Neural cell (in vitro differentiated cells): ENCODE measurements at regions not wholly inside any gene's neighbourhood (a gene's known extent, or its start where the extent isn't known, plus 50 kb on each side); places are given as distances from the start of the nearest gene placed in this dataset.

ENCODE experiments used
- H2AFZ ChIP-seq: fragments of 200-600, 300-800 bp; sonication (generic), shearing (Covaris generic); 2 replicates; pipeline ENCODE4 v1.6.0; 2014; ENCODE audit warnings: low read depth, mild to moderate bottlenecking, antibody characterized with exemption, low read length, moderate library complexity
- H3F3A ChIP-seq: fragments of 200-600 bp; shearing (Covaris generic); 2 replicates; pipeline ENCODE4 v1.6.1; 2016; ENCODE audit warnings: mild to moderate bottlenecking, moderate library complexity, mixed read lengths, antibody characterized with exemption, low read length; ENCODE audit not compliant: insufficient read depth, poor library complexity, severe bottlenecking
- H3K27ac ChIP-seq: fragments of 200-600, 300-800 bp; sonication (generic), shearing (Covaris generic); 2 replicates; pipeline ENCODE4 v1.5.1; 2014; ENCODE audit warnings: mild to moderate bottlenecking, low read length, moderate library complexity
- H3K27me3 ChIP-seq: fragments of 300-800, 200-600 bp; sonication (generic), shearing (Covaris generic); 2 replicates; pipeline ENCODE4 v1.6.0; 2014; ENCODE audit warnings: mild to moderate bottlenecking, low read depth, low read length, moderate library complexity; ENCODE audit not compliant: insufficient read depth
- H3K36me3 ChIP-seq: fragments of 300-800, 200-600 bp; sonication (generic), shearing (Covaris generic); 2 replicates; pipeline ENCODE4 v1.5.1; 2014; ENCODE audit warnings: mild to moderate bottlenecking, antibody characterized with exemption, low read length, moderate library complexity; ENCODE audit not compliant: insufficient read depth
- H3K4me2 ChIP-seq: fragments of 300-800, 200-600 bp; sonication (generic), shearing (Covaris generic); 2 replicates; pipeline ENCODE4 v1.6.0; 2014; ENCODE audit warnings: mild to moderate bottlenecking, low read length
- H3K4me3 ChIP-seq: fragments of 300-800, 200-600 bp; sonication (generic), shearing (Covaris generic); 2 replicates; pipeline ENCODE4 v1.5.1; 2014; ENCODE audit warnings: mild to moderate bottlenecking, low read length, moderate library complexity
- H3K79me2 ChIP-seq: fragments of 200-600 bp; shearing (Covaris generic); replicated peaks from 2 replicates; pipeline ENCODE4 v1.6.0; 2014; ENCODE audit warnings: mild to moderate bottlenecking, low read length, moderate library complexity; ENCODE audit not compliant: insufficient read depth
- H3K9ac ChIP-seq: fragments of 300-800, 200-600 bp; sonication (generic), shearing (Covaris generic); 2 replicates; pipeline ENCODE4 v1.6.1; 2016; ENCODE audit warnings: mild to moderate bottlenecking, low read length, mixed read lengths
- H3K9me2 ChIP-seq: fragments of 200-600 bp; shearing (Covaris generic); 2 replicates; pipeline ENCODE4 v1.6.1; 2016; ENCODE audit warnings: mild to moderate bottlenecking, low read length, mixed read lengths; ENCODE audit not compliant: insufficient read depth
- H3K9me3 ChIP-seq: fragments of 200-600, 300-800 bp; sonication (generic), shearing (Covaris generic); 2 replicates; pipeline ENCODE4 v1.6.1; 2016; ENCODE audit warnings: mild to moderate bottlenecking, mixed run types, low read length, moderate library complexity, mixed read lengths
- H4K20me1 ChIP-seq: fragments of 200-600 bp; shearing (Covaris generic); 2 replicates; pipeline ENCODE4 v1.6.1; 2016; ENCODE audit warnings: mild to moderate bottlenecking, mixed run types; ENCODE audit not compliant: insufficient read depth
- EP300 ChIP-seq: fragments of 450-650 bp; conservative IDR thresholded peaks from 2 replicates; pipeline ENCODE4 v1.6.1; 2014; ENCODE audit warnings: antibody characterized with exemption, mild to moderate bottlenecking, moderate library complexity; ENCODE audit not compliant: poor library complexity, severe bottlenecking
- EZH2 ChIP-seq: fragments of 200-600, 300-800 bp; shearing (Covaris generic), sonication (generic); IDR thresholded peaks from 2 replicates; pipeline ENCODE4 v1.6.1; 2014; ENCODE audit warnings: antibody characterized with exemption, low read length, borderline replicate concordance, mild to moderate bottlenecking; ENCODE audit not compliant: insufficient read depth, poor library complexity, severe bottlenecking
- MXI1 ChIP-seq: fragments of 450-650 bp; conservative IDR thresholded peaks from 2 replicates; pipeline ENCODE4 v1.6.1; 2014; ENCODE audit warnings: antibody characterized with exemption, mild to moderate bottlenecking; ENCODE audit not compliant: poor library complexity, severe bottlenecking
- POLR2AphosphoS5 ChIP-seq: IDR thresholded peaks from 2 replicates; pipeline ENCODE4 v1.6.1; 2012
- RAD21 ChIP-seq: fragments of 450-650 bp; conservative IDR thresholded peaks from 2 replicates; pipeline ENCODE4 v1.6.1; 2014; ENCODE audit warnings: antibody characterized with exemption, mild to moderate bottlenecking, moderate library complexity
- SMC3 ChIP-seq: fragments of 450-650 bp; conservative IDR thresholded peaks from 2 replicates; pipeline ENCODE4 v1.6.1; 2014; ENCODE audit warnings: antibody characterized with exemption, mild to moderate bottlenecking, moderate library complexity; ENCODE audit not compliant: poor library complexity
- TAF1 ChIP-seq: IDR thresholded peaks from 2 replicates; pipeline ENCODE4 v1.6.1; 2012; ENCODE audit warnings: low read depth
- TF ChIP-seq, protein P1 (sequence below): fragments of 450-650 bp; IDR thresholded peaks from 2 replicates; pipeline ENCODE4 v1.5.1; 2014; ENCODE audit warnings: antibody characterized with exemption, mild to moderate bottlenecking, moderate library complexity; ENCODE audit not compliant: poor library complexity, severe bottlenecking
- TF ChIP-seq, protein P2 (sequence below): IDR thresholded peaks from 2 replicates; pipeline ENCODE4 v1.6.1; 2012; ENCODE audit warnings: borderline replicate concordance

DNA sequence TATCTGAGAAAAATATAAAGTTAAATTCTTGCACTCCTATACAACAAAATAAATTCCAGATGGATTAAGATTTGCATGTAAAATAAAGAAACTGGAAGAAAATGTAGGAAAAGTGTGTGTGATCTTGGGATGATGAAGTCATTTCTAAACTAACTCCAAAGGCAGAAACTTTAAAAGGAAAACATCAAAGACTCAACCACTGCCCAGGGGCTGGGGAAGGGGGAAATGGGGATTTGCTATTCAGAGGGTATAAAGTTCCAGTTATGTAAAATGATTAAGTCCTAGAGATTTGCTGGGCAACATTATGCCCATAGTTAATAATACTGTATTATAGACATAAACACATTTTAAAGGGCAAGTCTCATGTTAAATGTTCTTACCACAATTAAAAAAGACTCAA, 254.5 kb downstream of the DEPDC1B start:
- no peaks in the 10 kb centered on the region for H3K36me3 ChIP-seq
- H3K9ac ChIP-seq, result no peak overlapping the region
- no peaks in the 10 kb centered on the region for H3F3A ChIP-seq
- no peak overlapping the region for H2AFZ ChIP-seq
- no peaks in the 10 kb centered on the region for H3K9me2 ChIP-seq
- H3K9me3 ChIP-seq, result no peaks in the 10 kb centered on the region
- no peak overlapping the region for H3K4me2 ChIP-seq
- no peak overlapping the region for H3K4me3 ChIP-seq
- no peaks in the 10 kb centered on the region for H3K79me2 ChIP-seq
- H3K27ac ChIP-seq, result no peak overlapping the region
- no peaks in the 10 kb centered on the region for H4K20me1 ChIP-seq
- no peaks in the 10 kb centered on the region for H3K27me3 ChIP-seq
- no peak for TF ChIP-seq RAD21
- no peak for TF ChIP-seq TAF1
- no peak for TF ChIP-seq SMC3
- no peak for TF ChIP-seq EP300
- TF ChIP-seq MXI1, result no peak
- TF ChIP-seq POLR2AphosphoS5, result no peak
- TF ChIP-seq, protein P1, sequence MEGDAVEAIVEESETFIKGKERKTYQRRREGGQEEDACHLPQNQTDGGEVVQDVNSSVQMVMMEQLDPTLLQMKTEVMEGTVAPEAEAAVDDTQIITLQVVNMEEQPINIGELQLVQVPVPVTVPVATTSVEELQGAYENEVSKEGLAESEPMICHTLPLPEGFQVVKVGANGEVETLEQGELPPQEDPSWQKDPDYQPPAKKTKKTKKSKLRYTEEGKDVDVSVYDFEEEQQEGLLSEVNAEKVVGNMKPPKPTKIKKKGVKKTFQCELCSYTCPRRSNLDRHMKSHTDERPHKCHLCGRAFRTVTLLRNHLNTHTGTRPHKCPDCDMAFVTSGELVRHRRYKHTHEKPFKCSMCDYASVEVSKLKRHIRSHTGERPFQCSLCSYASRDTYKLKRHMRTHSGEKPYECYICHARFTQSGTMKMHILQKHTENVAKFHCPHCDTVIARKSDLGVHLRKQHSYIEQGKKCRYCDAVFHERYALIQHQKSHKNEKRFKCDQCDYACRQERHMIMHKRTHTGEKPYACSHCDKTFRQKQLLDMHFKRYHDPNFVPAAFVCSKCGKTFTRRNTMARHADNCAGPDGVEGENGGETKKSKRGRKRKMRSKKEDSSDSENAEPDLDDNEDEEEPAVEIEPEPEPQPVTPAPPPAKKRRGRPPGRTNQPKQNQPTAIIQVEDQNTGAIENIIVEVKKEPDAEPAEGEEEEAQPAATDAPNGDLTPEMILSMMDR, result no peak
- TF ChIP-seq EZH2, result no peak
- TF ChIP-seq, protein P2, sequence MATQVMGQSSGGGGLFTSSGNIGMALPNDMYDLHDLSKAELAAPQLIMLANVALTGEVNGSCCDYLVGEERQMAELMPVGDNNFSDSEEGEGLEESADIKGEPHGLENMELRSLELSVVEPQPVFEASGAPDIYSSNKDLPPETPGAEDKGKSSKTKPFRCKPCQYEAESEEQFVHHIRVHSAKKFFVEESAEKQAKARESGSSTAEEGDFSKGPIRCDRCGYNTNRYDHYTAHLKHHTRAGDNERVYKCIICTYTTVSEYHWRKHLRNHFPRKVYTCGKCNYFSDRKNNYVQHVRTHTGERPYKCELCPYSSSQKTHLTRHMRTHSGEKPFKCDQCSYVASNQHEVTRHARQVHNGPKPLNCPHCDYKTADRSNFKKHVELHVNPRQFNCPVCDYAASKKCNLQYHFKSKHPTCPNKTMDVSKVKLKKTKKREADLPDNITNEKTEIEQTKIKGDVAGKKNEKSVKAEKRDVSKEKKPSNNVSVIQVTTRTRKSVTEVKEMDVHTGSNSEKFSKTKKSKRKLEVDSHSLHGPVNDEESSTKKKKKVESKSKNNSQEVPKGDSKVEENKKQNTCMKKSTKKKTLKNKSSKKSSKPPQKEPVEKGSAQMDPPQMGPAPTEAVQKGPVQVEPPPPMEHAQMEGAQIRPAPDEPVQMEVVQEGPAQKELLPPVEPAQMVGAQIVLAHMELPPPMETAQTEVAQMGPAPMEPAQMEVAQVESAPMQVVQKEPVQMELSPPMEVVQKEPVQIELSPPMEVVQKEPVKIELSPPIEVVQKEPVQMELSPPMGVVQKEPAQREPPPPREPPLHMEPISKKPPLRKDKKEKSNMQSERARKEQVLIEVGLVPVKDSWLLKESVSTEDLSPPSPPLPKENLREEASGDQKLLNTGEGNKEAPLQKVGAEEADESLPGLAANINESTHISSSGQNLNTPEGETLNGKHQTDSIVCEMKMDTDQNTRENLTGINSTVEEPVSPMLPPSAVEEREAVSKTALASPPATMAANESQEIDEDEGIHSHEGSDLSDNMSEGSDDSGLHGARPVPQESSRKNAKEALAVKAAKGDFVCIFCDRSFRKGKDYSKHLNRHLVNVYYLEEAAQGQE, result no peak

DNA sequence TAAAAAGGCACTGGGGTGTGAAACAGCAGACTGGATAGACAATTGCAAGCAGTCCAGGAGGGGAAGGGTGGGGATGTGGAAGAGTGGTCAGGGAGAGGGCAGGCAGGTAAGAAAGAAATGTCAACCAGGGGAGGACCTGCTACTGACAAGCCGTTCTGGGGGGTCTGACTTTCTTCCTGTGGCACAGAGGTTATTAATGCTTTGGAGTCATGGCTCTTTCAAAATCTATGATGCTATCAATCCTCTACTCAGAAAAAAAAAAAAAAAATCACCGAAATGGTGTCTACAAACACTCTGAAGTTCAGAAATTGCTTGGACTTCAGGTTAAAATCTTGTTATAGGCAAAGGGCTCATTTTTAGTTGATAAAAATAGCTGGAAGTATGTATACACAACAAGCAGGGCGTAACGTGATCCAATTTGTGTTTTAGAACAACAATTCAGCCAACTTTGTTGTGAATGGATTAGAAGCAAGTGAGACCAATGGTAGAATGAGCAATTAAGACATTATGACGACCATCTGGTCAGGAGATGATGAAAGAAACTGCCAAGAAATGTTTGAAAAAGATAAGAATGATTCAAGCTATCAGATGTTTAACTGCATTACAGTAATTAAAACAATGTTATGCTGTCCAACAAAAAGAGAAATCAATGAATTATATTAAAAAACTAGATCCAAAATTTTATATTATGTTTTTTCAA, 255.2 kb downstream of the DEPDC1B start:
- Histone ChIP-seq H3K4me2 (no peak overlapping the region), H3K27ac (no peak overlapping the region), H3K9me2 (no peaks in the 10 kb centered on the region), H3K4me3 (no peak overlapping the region), H3K79me2 (no peaks in the 10 kb centered on the region), H3K27me3 (no peaks in the 10 kb centered on the region), H4K20me1 (no peaks in the 10 kb centered on the region), H3K9me3 (no peaks in the 10 kb centered on the region), H3K9ac (no peak overlapping the region), H3K36me3 (no peaks in the 10 kb centered on the region), H3F3A (no peaks in the 10 kb centered on the region), H2AFZ (no peak overlapping the region)
- TF ChIP-seq EP300, result no peak
- TF ChIP-seq, protein P1, result no peak
- TF ChIP-seq EZH2, result no peak
- TF ChIP-seq POLR2AphosphoS5, result no peak
- TF ChIP-seq SMC3, result no peak
- no peak for TF ChIP-seq TAF1
- no peak for TF ChIP-seq MXI1
